GM23248 (cell line): ENCODE measurements at regions not wholly inside any gene's neighbourhood (a gene's known extent, or its start where the extent isn't known, plus 50 kb on each side); places are given as distances from the start of the nearest gene placed in this dataset.

Source experiments
- DNase-seq: peaks from one replicate; pipeline ENCODE4 v3.0.0-alpha.2; 2015
- H2AFZ ChIP-seq: fragments of 200-600 bp; sonication (generic); 2 replicates; pipeline ENCODE4 v1.6.1; 2016; ENCODE audit warnings: antibody characterized with exemption
- H3F3A ChIP-seq: fragments of 200-600 bp; sonication (generic); 2 replicates; pipeline ENCODE4 v1.6.1; 2016; ENCODE audit warnings: mild to moderate bottlenecking, antibody characterized with exemption, mixed run types; ENCODE audit not compliant: insufficient read depth
- H3K27ac ChIP-seq: fragments of 200-600 bp; sonication (generic); 2 replicates; pipeline ENCODE4 v1.5.1; 2016; ENCODE audit warnings: mild to moderate bottlenecking
- H3K27me3 ChIP-seq: fragments of 200-600 bp; sonication (generic); replicated peaks from 2 replicates; pipeline ENCODE4 v1.6.1; 2016; ENCODE audit warnings: mild to moderate bottlenecking; ENCODE audit not compliant: insufficient read depth
- H3K36me3 ChIP-seq: fragments of 200-600 bp; sonication (generic); 2 replicates; pipeline ENCODE4 v1.6.1; 2016; ENCODE audit warnings: low read depth, mild to moderate bottlenecking
- H3K4me1 ChIP-seq: fragments of 200-600 bp; sonication (generic); 2 replicates; pipeline ENCODE4 v1.6.1; 2016; ENCODE audit warnings: mild to moderate bottlenecking; ENCODE audit not compliant: insufficient read depth
- H3K4me2 ChIP-seq: fragments of 200-600 bp; sonication (generic); one replicate; pipeline ENCODE4 v1.6.1; 2016; ENCODE audit warnings: mild to moderate bottlenecking; ENCODE audit not compliant: unreplicated experiment
- H3K4me3 ChIP-seq: fragments of 200-600 bp; sonication (generic); 2 replicates; pipeline ENCODE4 v1.5.1; 2016; ENCODE audit warnings: mild to moderate bottlenecking
- H3K79me2 ChIP-seq: fragments of 200-600 bp; sonication (generic); 2 replicates; pipeline ENCODE4 v1.6.1; 2016; ENCODE audit warnings: mild to moderate bottlenecking; ENCODE audit not compliant: insufficient read depth
- H3K9ac ChIP-seq: fragments of 200-600 bp; sonication (generic); 2 replicates; pipeline ENCODE4 v1.6.1; 2016; ENCODE audit warnings: mild to moderate bottlenecking
- H3K9me2 ChIP-seq: fragments of 200-600 bp; sonication (generic); 2 replicates; pipeline ENCODE4 v1.6.1; 2016; ENCODE audit warnings: mixed run types, mild to moderate bottlenecking, moderate library complexity; ENCODE audit not compliant: insufficient read depth
- H3K9me3 ChIP-seq: fragments of 200-600 bp; sonication (generic); one replicate; pipeline ENCODE4 v1.6.1; 2017; ENCODE audit warnings: low read depth
- H4K20me1 ChIP-seq: fragments of 200-600 bp; sonication (generic); 2 replicates; pipeline ENCODE4 v1.6.0; 2016; ENCODE audit not compliant: insufficient read depth
- EZH2 ChIP-seq: fragments of 200-600 bp; sonication (generic); IDR thresholded peaks from 2 replicates; pipeline ENCODE4 v1.6.1; 2018; ENCODE audit warnings: antibody characterized with exemption, mild to moderate bottlenecking; ENCODE audit not compliant: insufficient read depth, poor library complexity, severe bottlenecking
- EZH2phosphoT487 ChIP-seq: fragments of 200-600 bp; sonication (generic); IDR thresholded peaks from 2 replicates; pipeline ENCODE4 v1.6.1; 2018; ENCODE audit warnings: antibody characterized with exemption, moderate library complexity, mild to moderate bottlenecking, low read depth; ENCODE audit not compliant: insufficient read depth
- WGBS, 2 experiments: methylation state at CpG; one replicate each; pipeline ENCODE4 v1.1.6; 2015 to 2017; ENCODE audit warnings: low lambda C conversion rate in 2 of 2, low coverage in 1 of 2; ENCODE audit errors: missing lambda C conversion rate in 2 of 2; 5-methylcytosine and 5-hydroxymethylcytosine counted together
- in situ Hi-C: fragments of 300-500 bp; cut with MboI; formaldehyde crosslinking; loops from 2 replicates; pipeline ENCODE4 v1.15.0; 2020

- Histone ChIP-seq H3K36me3 (no peaks in the 10 kb centered on the region), H3K4me3 (no peak overlapping the region), H4K20me1 (no peaks in the 10 kb centered on the region), H3K27me3 (no peaks in the 10 kb centered on the region), H3K4me2 (no peak overlapping the region), H3K4me1 (no peaks in the 10 kb centered on the region), H3K27ac (no peak overlapping the region), H3K9ac (no peak overlapping the region), H3K9me2 (no peaks in the 10 kb centered on the region), H3F3A (no peaks in the 10 kb centered on the region), H3K79me2 (no peaks in the 10 kb centered on the region), H3K9me3 (no peaks in the 10 kb centered on the region), H2AFZ (no peak overlapping the region)
- no peak for DNase-seq
- in situ Hi-C loops = no loop called here
- WGBS, 2 experiments = 36 to 40% methylated on average over 3 of the region's 3 CpGs
- TF ChIP-seq EZH2phosphoT487 (no peak), EZH2 (no peak)
Observed at GRCh38 chr1:5721634-5722215, 270.5 kb downstream of the NPHP4 start.

- no peaks in the 10 kb centered on the region for H4K20me1 ChIP-seq
Observed at GRCh38 chr1:5720936-5721335, 271.3 kb downstream of the NPHP4 start.

GRCh38 chr1:5720484-5720883, 271.7 kb downstream of the NPHP4 start:
- no peaks in the 10 kb centered on the region for H4K20me1 ChIP-seq
- in situ Hi-C loops = no loop called here
- H3K79me2 ChIP-seq = no peaks in the 10 kb centered on the region
- no peaks in the 10 kb centered on the region for H3K27me3 ChIP-seq
- no peaks in the 10 kb centered on the region for H3K9me3 ChIP-seq
- H3K9ac ChIP-seq = no peak overlapping the region
- H3K36me3 ChIP-seq = no peaks in the 10 kb centered on the region
- H2AFZ ChIP-seq = no peak overlapping the region
- 23 to 28% methylated on average over 8 of the region's 8 CpGs for WGBS, 2 experiments
- TF ChIP-seq EZH2phosphoT487 = no peak
- no peak for TF ChIP-seq EZH2
- H3K9me2 ChIP-seq = no peaks in the 10 kb centered on the region
- H3K4me2 ChIP-seq = no peak overlapping the region
- H3K4me1 ChIP-seq = no peaks in the 10 kb centered on the region
- no peaks in the 10 kb centered on the region for H3F3A ChIP-seq
- no peak overlapping the region for H3K27ac ChIP-seq
- no peak overlapping the region for H3K4me3 ChIP-seq
- no peak for DNase-seq

More at GRCh38 chr1:5720936-5721335, 271.3 kb downstream of the NPHP4 start:
- in situ Hi-C loops = no loop called here
- H3K9ac ChIP-seq = no peak overlapping the region
- H3K9me2 ChIP-seq = no peaks in the 10 kb centered on the region
- H3K4me3 ChIP-seq = no peak overlapping the region
- H3K4me2 ChIP-seq = no peak overlapping the region
- 28 to 32% methylated on average over 4 of the region's 4 CpGs for WGBS, 2 experiments
- no peaks in the 10 kb centered on the region for H3K27me3 ChIP-seq
- no peak overlapping the region for H3K27ac ChIP-seq
- TF ChIP-seq EZH2phosphoT487 (no peak), EZH2 (no peak)
- no peaks in the 10 kb centered on the region for H3F3A ChIP-seq
- H3K36me3 ChIP-seq = no peaks in the 10 kb centered on the region
- H3K9me3 ChIP-seq = no peaks in the 10 kb centered on the region
- no peak overlapping the region for H2AFZ ChIP-seq
- H3K79me2 ChIP-seq = no peaks in the 10 kb centered on the region
- H3K4me1 ChIP-seq = no peaks in the 10 kb centered on the region
- no peak for DNase-seq

GRCh38 chr1:5720045-5720444, 272.2 kb downstream of the NPHP4 start:
- TF ChIP-seq EZH2phosphoT487 (no peak), EZH2 (no peak)
- H3K36me3 ChIP-seq = no peaks in the 10 kb centered on the region
- H3F3A ChIP-seq = no peaks in the 10 kb centered on the region
- H3K27ac ChIP-seq = no peak overlapping the region
- no peaks in the 10 kb centered on the region for H3K9me3 ChIP-seq
- H3K4me1 ChIP-seq = no peaks in the 10 kb centered on the region
- H3K9me2 ChIP-seq = no peaks in the 10 kb centered on the region
- H3K79me2 ChIP-seq = no peaks in the 10 kb centered on the region
- 26% methylated on average over 8 of the region's 8 CpGs for WGBS, 2 experiments
- no peaks in the 10 kb centered on the region for H3K27me3 ChIP-seq
- H3K9ac ChIP-seq = no peak overlapping the region
- no peak overlapping the region for H2AFZ ChIP-seq
- H3K4me2 ChIP-seq = no peak overlapping the region
- no peaks in the 10 kb centered on the region for H4K20me1 ChIP-seq
- in situ Hi-C loops = no loop called here
- no peak overlapping the region for H3K4me3 ChIP-seq
- no peak for DNase-seq
